Activated naive CD4-positive, alpha-beta T cell treated with Interleukin-2 at 50 U/mL for 16 hours (primary cell): ENCODE measurements at regions not wholly inside any gene's neighbourhood (a gene's known extent, or its start where the extent isn't known, plus 50 kb on each side); places are given as distances from the start of the nearest gene placed in this dataset.

ENCODE experiments used
- DNase-seq: peaks from one replicate; pipeline ENCODE4 v3.0.0-alpha.2; 2020

- DNase-seq: no peak
Measured at GRCh38 chr3:7915356-7915755, 586.3 kb upstream of the LMCD1 start.

- DNase-seq: peak; percentile 25
Measured at GRCh38 chr3:7917443-7918151, 584.0 kb upstream of the LMCD1 start.

- no peak for DNase-seq
Measured at GRCh38 chr3:7920211-7920610, 581.4 kb upstream of the LMCD1 start.

GRCh38 chr3:7924228-7924627 is 577.4 kb upstream of the LMCD1 start:
- DNase-seq: no peak

GRCh38 chr3:7927015-7927414 is 574.6 kb upstream of the LMCD1 start:
- DNase-seq: no peak

- no peak for DNase-seq
Measured at GRCh38 chr3:7927864-7928263, 573.8 kb upstream of the LMCD1 start.

- no peak for DNase-seq
Measured at GRCh38 chr3:7929319-7929889, 572.2 kb upstream of the LMCD1 start.

- DNase-seq: no peak
Measured at GRCh38 chr3:7934362-7934761, 567.3 kb upstream of the LMCD1 start.

GRCh38 chr3:7947930-7948329 is 553.7 kb upstream of the LMCD1 start:
- no peak for DNase-seq

- no peak for DNase-seq
Measured at GRCh38 chr3:7950890-7951289, 550.7 kb upstream of the LMCD1 start.

- DNase-seq: no peak
Measured at GRCh38 chr3:7953449-7954014, 548.1 kb upstream of the LMCD1 start.

GRCh38 chr3:7957024-7957423 is 544.6 kb upstream of the LMCD1 start:
- no peak for DNase-seq

- no peak for DNase-seq
Measured at GRCh38 chr3:7959094-7959493, 542.5 kb upstream of the LMCD1 start.

GRCh38 chr3:7960601-7961000 is 541.0 kb upstream of the LMCD1 start:
- no peak for DNase-seq

GRCh38 chr3:7962301-7962700 is 539.3 kb upstream of the LMCD1 start:
- no peak for DNase-seq

- no peak for DNase-seq
Measured at GRCh38 chr3:7964899-7965298, 536.7 kb upstream of the LMCD1 start.

- DNase-seq: no peak
Measured at GRCh38 chr3:7973006-7973405, 528.6 kb upstream of the LMCD1 start.

GRCh38 chr3:7977245-7978086 is 524.2 kb upstream of the LMCD1 start:
- DNase-seq: no peak

- DNase-seq: no peak
Measured at GRCh38 chr3:7978087-7978422, 523.6 kb upstream of the LMCD1 start.

- DNase-seq: no peak
Measured at GRCh38 chr3:7982126-7982525, 519.5 kb upstream of the LMCD1 start.

GRCh38 chr3:7999384-7999783 is 502.2 kb upstream of the LMCD1 start:
- DNase-seq: no peak

GRCh38 chr3:8001307-8001706 is 500.3 kb upstream of the LMCD1 start:
- no peak for DNase-seq

- no peak for DNase-seq
Measured at GRCh38 chr3:8001712-8002111, 499.9 kb upstream of the LMCD1 start.

GRCh38 chr3:8011902-8012301 is 489.7 kb upstream of the LMCD1 start:
- no peak for DNase-seq
